RWPE2 (cell line): ENCODE measurements at regions not wholly inside any gene's neighbourhood (a gene's known extent, or its start where the extent isn't known, plus 50 kb on each side); places are given as distances from the start of the nearest gene placed in this dataset.
A peak's percentile ranks its signal among the peaks of the same experiment; 100 is the strongest.
"Not testable (repeated sequence)": the region's sequence is repeated elsewhere in the genome, so short reads cannot be mapped to it uniquely, and the experiment has no call there.

ENCODE experiments used
- ATAC-seq: fragments of 200-7000 bp; cut with Tn5 transposase; 3 replicates; pipeline ENCODE4 v1.9.1; 2021; ENCODE audit warnings: low read depth
- DNase-seq: peaks from one replicate; pipeline ENCODE4 v3.0.0-alpha.2; 2020; ENCODE audit warnings: low spot score
- H3K27ac ChIP-seq: fragments of 450-650 bp; 2 replicates; pipeline ENCODE4 v1.5.1; 2017; ENCODE audit warnings: mild to moderate bottlenecking; ENCODE audit not compliant: poor library complexity, severe bottlenecking
- H3K27me3 ChIP-seq: fragments of 250-450 bp; sonication (Bioruptor Pico); 2 replicates; pipeline ENCODE4 v1.5.1; 2021; ENCODE audit warnings: mild to moderate bottlenecking, moderate library complexity; ENCODE audit not compliant: insufficient read depth, poor library complexity, severe bottlenecking
- H3K36me3 ChIP-seq: fragments of 250-450 bp; sonication (Bioruptor Pico); 2 replicates; pipeline ENCODE4 v1.5.1; 2020; ENCODE audit warnings: low read depth, mild to moderate bottlenecking, moderate library complexity
- H3K4me1 ChIP-seq: fragments of 250-450 bp; sonication (Bioruptor Pico); 2 replicates; pipeline ENCODE4 v1.5.1; 2021; ENCODE audit warnings: mild to moderate bottlenecking, moderate library complexity; ENCODE audit not compliant: insufficient read depth, poor library complexity, severe bottlenecking
- H3K4me3 ChIP-seq: fragments of 250-450 bp; sonication (Bioruptor Pico); 2 replicates; pipeline ENCODE4 v1.5.1; 2021; ENCODE audit warnings: mild to moderate bottlenecking, moderate library complexity; ENCODE audit not compliant: severe bottlenecking
- H3K9me3 ChIP-seq: fragments of 250-450 bp; sonication (Bioruptor Pico); 2 replicates; pipeline ENCODE4 v1.5.1; 2021; ENCODE audit warnings: mild to moderate bottlenecking, moderate library complexity; ENCODE audit not compliant: severe bottlenecking
- CTCF ChIP-seq: fragments of 450-650 bp; IDR thresholded peaks from one replicate; pipeline ENCODE4 v1.5.1; 2017; ENCODE audit warnings: mild to moderate bottlenecking, moderate library complexity; ENCODE audit not compliant: poor library complexity, severe bottlenecking

GRCh38 chr5:44949687-44950086, 140.9 kb downstream of the MRPS30 start:
- Histone ChIP-seq H3K36me3 (no peaks in the 10 kb centered on the region), H3K9me3 (no peaks in the 10 kb centered on the region), H3K4me3 (no peak overlapping the region), H3K4me1 (peaks cover 3% of the 10 kb centered on the region), H3K27me3 (peaks cover 10% of the 10 kb centered on the region), H3K27ac (no peak overlapping the region)
- DNase-seq, result no peak
- no peak for ATAC-seq
- no peak for TF ChIP-seq CTCF

- Histone ChIP-seq H3K4me1 (no peaks in the 10 kb centered on the region), H3K27me3 (peaks cover 7% of the 10 kb centered on the region), H3K9me3 (no peaks in the 10 kb centered on the region), H3K4me3 (no peak overlapping the region), H3K36me3 (no peaks in the 10 kb centered on the region), H3K27ac (no peak overlapping the region)
- no peak for TF ChIP-seq CTCF
- DNase-seq (no peak), ATAC-seq (no peak)
Observed at GRCh38 chr5:44951371-44951770, 142.6 kb downstream of the MRPS30 start.

DNA sequence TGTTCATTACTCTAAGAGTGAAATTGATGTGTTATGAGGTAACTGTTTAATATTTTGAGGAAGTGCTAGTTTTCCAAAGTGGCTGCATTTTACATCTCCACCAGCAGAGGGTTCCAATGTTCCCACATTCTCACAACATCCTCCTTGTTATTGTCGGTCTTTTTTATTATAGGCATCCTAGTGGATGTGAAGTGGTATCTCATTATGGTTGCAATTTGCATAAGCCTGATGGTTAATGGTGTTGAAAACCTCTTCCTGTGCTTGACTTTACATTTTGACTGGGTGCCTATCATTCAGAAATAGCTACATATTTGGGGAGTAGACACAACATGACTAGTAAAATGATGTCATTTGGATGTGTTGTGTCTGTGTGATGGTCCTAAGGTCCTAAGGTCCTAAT, 143.6 kb downstream of the MRPS30 start:
- Histone ChIP-seq H3K27ac (no peak overlapping the region), H3K4me3 (no peak overlapping the region), H3K9me3 (no peaks in the 10 kb centered on the region), H3K4me1 (no peaks in the 10 kb centered on the region), H3K36me3 (no peaks in the 10 kb centered on the region), H3K27me3 (peaks cover 7% of the 10 kb centered on the region)
- ATAC-seq (peak; percentile 68), DNase-seq (no peak)
- peak; percentile 90 for TF ChIP-seq CTCF

DNA sequence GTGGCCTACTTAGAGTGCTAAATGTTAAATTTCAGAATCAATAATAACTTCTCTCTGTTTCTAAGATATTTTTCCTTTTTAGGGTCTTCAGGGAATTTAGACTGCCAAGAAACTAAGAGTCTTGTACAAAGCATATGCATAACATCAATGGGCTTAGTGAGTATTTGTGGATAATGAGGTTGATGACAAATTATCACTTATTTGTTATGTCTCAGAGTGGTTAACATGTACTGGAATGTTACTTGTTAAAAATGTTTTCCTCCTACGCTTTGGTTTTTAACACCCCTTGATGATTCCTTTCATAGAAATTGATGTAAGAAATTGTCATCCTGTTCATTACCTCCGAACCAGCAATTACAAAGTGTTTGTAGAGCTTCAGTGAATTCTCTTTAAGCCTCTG, 144.3 kb downstream of the MRPS30 start:
- H3K4me3 ChIP-seq, result no peak overlapping the region
- DNase-seq, result no peak
- H3K27me3 ChIP-seq, result peaks cover 7% of the 10 kb centered on the region
- ATAC-seq, result no peak
- H3K36me3 ChIP-seq, result no peaks in the 10 kb centered on the region
- no peaks in the 10 kb centered on the region for H3K9me3 ChIP-seq
- TF ChIP-seq CTCF, result no peak
- H3K4me1 ChIP-seq, result no peaks in the 10 kb centered on the region
- H3K27ac ChIP-seq, result no peak overlapping the region

DNA sequence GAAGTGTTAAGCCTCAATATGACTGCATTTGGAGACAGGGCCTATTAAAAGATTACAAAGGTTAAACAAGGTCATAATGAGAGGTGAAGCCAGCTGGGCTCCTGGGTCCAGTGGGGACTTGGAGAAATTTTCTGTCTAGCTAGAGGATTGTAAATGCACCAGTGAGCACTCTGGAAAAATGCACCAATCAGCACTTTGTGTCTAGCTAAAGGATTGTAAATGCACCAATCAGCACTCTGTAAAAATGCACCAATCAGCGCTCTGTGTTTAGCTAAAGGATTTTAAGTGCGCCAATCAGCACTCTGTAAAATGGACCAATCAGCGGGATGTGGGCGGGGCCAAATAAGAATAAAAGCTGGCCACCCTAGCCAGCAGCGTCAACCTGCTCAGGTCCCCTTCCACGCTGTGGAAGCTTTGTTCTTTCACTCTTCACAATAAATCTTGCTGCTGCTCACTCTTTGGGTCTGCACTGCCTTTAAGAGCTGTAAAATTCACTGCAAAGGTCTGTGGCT, 150.3 kb downstream of the MRPS30 start:
- H3K27me3 ChIP-seq, ATAC-seq, H3K4me3 ChIP-seq, H3K27ac ChIP-seq, H3K36me3 ChIP-seq, H3K9me3 ChIP-seq, DNase-seq, H3K4me1 ChIP-seq: not testable (repeated sequence)
